CD8-positive, alpha-beta memory T cell (primary cell): ENCODE measurements at regions not wholly inside any gene's neighbourhood (a gene's known extent, or its start where the extent isn't known, plus 50 kb on each side); places are given as distances from the start of the nearest gene placed in this dataset.

Experiments used
- CTCF ChIA-PET: fragments of 350-600 bp; sonication (Branson Sonifier 250); formaldehyde crosslinking; loops from one replicate; lab custom pipeline; 2021; ENCODE audit warnings: antibody characterized with exemption; lab: Charles Lee
- POLR2A ChIA-PET: fragments of 350-600 bp; sonication (Branson Sonifier 250); formaldehyde crosslinking; loops from one replicate; lab custom pipeline; 2021; ENCODE audit warnings: antibody characterized with exemption; lab: Charles Lee
- DNase-seq, 5 donors: peaks; one replicate each; pipeline versions ENCODE4 v3.0.0 to v3.0.0-alpha.2; 2020 to 2022; ENCODE audit warnings: mixed read lengths in 1 of 5
- H3K27ac ChIP-seq: one replicate; pipeline ENCODE4 v1.7.0; 2013; ENCODE audit warnings: low read depth, mild to moderate bottlenecking, low read length, moderate library complexity
- H3K27me3 ChIP-seq: 2 replicates; pipeline ENCODE4 v1.7.0; 2013; ENCODE audit warnings: low read length, mild to moderate bottlenecking; ENCODE audit not compliant: insufficient read depth, poor library complexity, severe bottlenecking
- H3K36me3 ChIP-seq: 2 replicates; pipeline ENCODE4 v1.7.0; 2013; ENCODE audit warnings: mild to moderate bottlenecking, low read length, moderate library complexity; ENCODE audit not compliant: insufficient read depth
- H3K4me1 ChIP-seq: 2 replicates; pipeline ENCODE4 v1.7.0; 2013; ENCODE audit warnings: mild to moderate bottlenecking, low read length, moderate library complexity; ENCODE audit not compliant: insufficient read depth
- H3K4me3 ChIP-seq: 2 replicates; pipeline ENCODE4 v1.7.0; 2013; ENCODE audit warnings: mild to moderate bottlenecking, low read length
- H3K9me3 ChIP-seq: 2 replicates; pipeline ENCODE4 v1.7.0; 2013; ENCODE audit warnings: mild to moderate bottlenecking, low read length
- H3K27ac Mint-ChIP-seq, 8 donors: one replicate each; pipeline ENCODE4 v1.8.0; 2020 to 2021; ENCODE audit warnings: mixed read lengths in 8 of 8, mild to moderate bottlenecking in 6 of 8, inconsistent platforms in 3 of 8, moderate library complexity in 3 of 8
- H3K27me3 Mint-ChIP-seq, 2 donors: one replicate each; pipeline ENCODE4 v1.8.0; 2020 to 2021; ENCODE audit warnings: mixed read lengths in 2 of 2, mild to moderate bottlenecking in 1 of 2, moderate library complexity in 1 of 2
- H3K36me3 Mint-ChIP-seq, 3 donors: one replicate each; pipeline ENCODE4 v1.8.0; 2020 to 2021; ENCODE audit warnings: mixed read lengths in 3 of 3, inconsistent platforms in 1 of 3, mild to moderate bottlenecking in 1 of 3
- H3K4me1 Mint-ChIP-seq, 3 donors: one replicate each; pipeline ENCODE4 v1.8.0; 2020 to 2021; ENCODE audit warnings: mixed read lengths in 3 of 3, inconsistent platforms in 1 of 3, mild to moderate bottlenecking in 1 of 3
- H3K4me3 Mint-ChIP-seq, 7 donors: one replicate each; pipeline ENCODE4 v1.8.0; 2020 to 2021; ENCODE audit warnings: mixed read lengths in 7 of 7, mild to moderate bottlenecking in 6 of 7, moderate library complexity in 4 of 7, inconsistent platforms in 2 of 7
- H3K9me3 Mint-ChIP-seq, 5 donors: one replicate each; pipeline ENCODE4 v1.8.0; 2020 to 2022; ENCODE audit warnings: mixed read lengths in 5 of 5, mild to moderate bottlenecking in 3 of 5, moderate library complexity in 2 of 5, inconsistent platforms in 1 of 5

DNA sequence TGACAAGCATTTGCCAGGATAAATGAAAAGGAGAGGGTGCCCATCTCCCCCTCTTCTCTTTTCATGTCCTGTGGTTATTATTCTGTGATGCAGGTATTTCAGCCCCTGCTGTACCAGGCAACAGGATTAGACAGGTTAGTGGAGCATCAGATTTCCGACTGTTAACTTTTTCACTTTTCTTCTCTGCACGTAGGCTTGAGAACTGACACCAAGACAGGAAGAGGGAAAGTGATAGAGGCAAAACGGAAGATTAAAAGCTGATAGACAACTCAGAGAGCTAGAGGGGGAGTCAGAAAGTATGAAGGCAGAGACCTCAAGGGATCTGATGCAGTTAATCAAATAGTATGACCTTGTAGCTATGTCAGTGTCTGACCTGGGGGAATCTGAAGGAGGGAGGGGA is 132.8 kb downstream of the SOX9 start:
- Histone ChIP-seq H3K4me3 (no peak overlapping the region), H3K36me3 (no peaks in the 10 kb centered on the region), H3K27ac (no peak overlapping the region), H3K27me3 (no peaks in the 10 kb centered on the region), H3K9me3 (no peaks in the 10 kb centered on the region), H3K4me1 (no peaks in the 10 kb centered on the region)
- no peak for DNase-seq
- Mint-ChIP-seq H3K9me3 (peaks cover 0 to 13% (median 2%) of the 10 kb centered on the region in 5 donors), H3K27ac (no peak overlapping the region), H3K36me3 (no peaks in the 10 kb centered on the region), H3K4me1 (no peaks in the 10 kb centered on the region), H3K27me3 (peaks cover 0 to 4% of the 10 kb centered on the region in 2 donors), H3K4me3 (no peak overlapping the region)
- ChIA-PET POLR2A (no interaction called here), CTCF (no interaction called here)

DNA sequence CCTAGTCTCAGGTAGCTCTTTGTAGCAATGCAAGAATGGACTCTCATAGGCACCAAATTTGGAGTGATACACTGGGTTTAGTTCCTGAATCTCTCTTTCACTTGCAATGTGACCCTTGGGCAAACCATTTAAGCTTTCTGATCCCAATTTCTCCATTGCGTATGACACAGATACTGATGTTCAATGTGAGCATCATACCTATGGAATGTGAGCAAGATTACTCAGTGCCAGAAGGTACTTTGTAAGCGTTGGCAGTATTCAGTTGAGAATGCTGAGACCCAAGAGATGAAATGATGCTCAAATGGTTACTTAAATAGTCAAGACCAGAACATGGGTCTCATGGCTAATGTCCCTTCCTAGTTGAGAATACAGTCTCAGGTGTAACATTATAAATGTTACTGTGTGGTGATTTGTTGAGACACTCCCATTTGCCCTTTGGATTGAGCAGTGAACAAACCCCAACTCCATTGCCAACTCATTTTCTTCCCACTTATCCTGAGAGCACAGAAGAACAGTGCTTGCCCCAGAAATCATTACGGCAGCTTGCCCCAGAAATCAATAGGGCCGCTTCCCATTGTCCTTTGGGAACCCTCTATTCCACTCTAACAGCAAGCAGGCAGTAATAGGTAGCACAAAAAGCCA is 134.1 kb downstream of the SOX9 start:
- Mint-ChIP-seq H3K4me1 (no peaks in the 10 kb centered on the region), H3K4me3 (no peak overlapping the region), H3K27me3 (peaks cover 0 to 4% of the 10 kb centered on the region in 2 donors), H3K36me3 (no peaks in the 10 kb centered on the region), H3K27ac (no peak overlapping the region), H3K9me3 (peaks cover 0 to 11% (median 4%) of the 10 kb centered on the region in 5 donors)
- no peak overlapping the region for H3K27ac ChIP-seq
- H3K27me3 ChIP-seq: no peaks in the 10 kb centered on the region
- H3K4me1 ChIP-seq: no peaks in the 10 kb centered on the region
- POLR2A ChIA-PET: no interaction called here
- no peak for DNase-seq
- no peaks in the 10 kb centered on the region for H3K36me3 ChIP-seq
- H3K4me3 ChIP-seq: no peak overlapping the region
- no peaks in the 10 kb centered on the region for H3K9me3 ChIP-seq
- CTCF ChIA-PET: no interaction called here

GRCh38 chr17:72255481-72255880 is 134.7 kb downstream of the SOX9 start:
- peaks cover 0 to 4% of the 10 kb centered on the region in 2 donors for H3K27me3 Mint-ChIP-seq
- no peaks in the 10 kb centered on the region for H3K9me3 ChIP-seq

DNA sequence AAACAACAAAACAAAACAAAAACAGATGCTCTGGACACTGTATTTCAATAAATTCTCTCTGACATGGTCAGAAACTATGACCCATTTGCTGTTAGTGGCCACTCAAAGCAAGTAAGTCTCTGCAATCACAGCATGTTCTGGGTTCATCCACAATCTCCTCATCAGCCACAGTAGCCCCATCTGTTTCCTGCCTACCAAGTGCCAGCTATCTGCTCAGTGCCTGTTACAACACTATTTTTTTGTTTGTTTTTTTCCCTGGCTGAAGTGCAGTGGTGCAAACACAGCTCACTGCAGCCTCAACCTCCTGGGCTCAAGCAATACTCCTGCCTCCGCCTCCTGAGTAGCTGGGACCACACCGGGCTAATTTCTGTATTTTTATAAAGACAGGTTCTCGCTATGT is 137.9 kb downstream of the SOX9 start:
- POLR2A ChIA-PET: no interaction called here

More at GRCh38 chr17:72255481-72255880, 134.7 kb downstream of the SOX9 start:
- ChIA-PET CTCF (no interaction called here), POLR2A (no interaction called here)
- Mint-ChIP-seq H3K4me3 (no peak overlapping the region), H3K27ac (no peak overlapping the region), H3K9me3 (peaks cover 0 to 11% (median 4%) of the 10 kb centered on the region in 5 donors), H3K4me1 (no peaks in the 10 kb centered on the region), H3K36me3 (no peaks in the 10 kb centered on the region)
- no peak overlapping the region for H3K4me3 ChIP-seq
- no peaks in the 10 kb centered on the region for H3K4me1 ChIP-seq
- no peaks in the 10 kb centered on the region for H3K36me3 ChIP-seq
- H3K27me3 ChIP-seq: no peaks in the 10 kb centered on the region
- DNase-seq: no peak
- no peak overlapping the region for H3K27ac ChIP-seq

DNA sequence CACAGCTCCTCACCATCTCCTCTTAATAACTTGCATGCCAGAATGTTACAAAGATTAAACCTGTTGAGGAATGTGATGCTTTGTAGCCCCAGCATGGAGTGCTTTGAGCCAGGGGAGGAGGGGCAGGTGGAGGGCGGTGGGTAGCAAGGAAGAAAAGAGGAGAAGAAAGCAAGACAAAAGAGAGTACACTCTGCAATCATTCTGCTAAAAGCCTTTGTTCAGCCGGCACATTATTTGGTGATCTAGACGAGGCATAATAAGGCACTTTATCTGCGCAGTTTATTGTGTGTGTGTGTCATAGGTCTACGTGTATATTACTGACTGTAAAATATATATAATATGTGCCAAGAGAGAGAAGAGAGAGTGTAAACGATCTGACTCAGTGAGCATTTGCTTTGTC is 139.1 kb downstream of the SOX9 start:
- no peak for DNase-seq
- Mint-ChIP-seq H3K4me3 (no peak overlapping the region), H3K27ac (no peak overlapping the region), H3K4me1 (no peaks in the 10 kb centered on the region), H3K27me3 (no peaks in the 10 kb centered on the region), H3K36me3 (no peaks in the 10 kb centered on the region), H3K9me3 (peaks cover 0 to 6% (median 0%) of the 10 kb centered on the region in 5 donors)
- CTCF ChIA-PET: no interaction called here
- no peaks in the 10 kb centered on the region for H3K36me3 ChIP-seq
- H3K27ac ChIP-seq: no peak overlapping the region
- H3K9me3 ChIP-seq: no peaks in the 10 kb centered on the region
- H3K27me3 ChIP-seq: no peaks in the 10 kb centered on the region
- POLR2A ChIA-PET: no interaction called here
- H3K4me1 ChIP-seq: no peaks in the 10 kb centered on the region
- no peak overlapping the region for H3K4me3 ChIP-seq

More for the DNA sequence above, 137.9 kb downstream of the SOX9 start:
- H3K4me1 Mint-ChIP-seq: no peaks in the 10 kb centered on the region
- no peak overlapping the region for H3K4me3 Mint-ChIP-seq
- peaks cover 0 to under 1% of the 10 kb centered on the region in 2 donors for H3K27me3 Mint-ChIP-seq
- no peak overlapping the region for H3K4me3 ChIP-seq
- no peaks in the 10 kb centered on the region for H3K4me1 ChIP-seq
- CTCF ChIA-PET: no interaction called here
- no peak for DNase-seq
- no peaks in the 10 kb centered on the region for H3K36me3 Mint-ChIP-seq
- no peaks in the 10 kb centered on the region for H3K27me3 ChIP-seq
- H3K36me3 ChIP-seq: no peaks in the 10 kb centered on the region
- H3K9me3 Mint-ChIP-seq: peaks cover 0 to 7% (median 2%) of the 10 kb centered on the region in 5 donors
- H3K27ac ChIP-seq: no peak overlapping the region
- H3K9me3 ChIP-seq: no peaks in the 10 kb centered on the region
- H3K27ac Mint-ChIP-seq: peak overlapping the region in 1 of 8 donors; percentile 14

DNA sequence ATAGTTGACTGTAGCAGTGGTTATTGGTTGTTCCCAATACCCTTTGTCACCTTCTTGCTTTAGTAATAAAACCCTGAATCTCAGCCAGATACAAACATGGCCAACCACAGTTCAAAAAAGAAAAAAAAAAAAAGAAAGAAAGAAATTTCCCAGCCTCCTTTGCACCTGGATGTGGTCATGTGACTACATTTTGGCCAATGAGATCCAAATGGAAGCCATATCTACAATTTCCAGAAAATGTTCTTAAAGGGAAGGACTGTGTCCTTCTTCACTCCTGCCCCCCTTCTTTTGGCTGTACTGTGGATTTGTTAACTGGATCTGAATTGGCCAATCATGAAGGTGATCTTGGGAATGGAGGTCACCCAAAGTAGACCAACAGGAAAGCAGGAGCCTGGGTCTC is 141.9 kb downstream of the SOX9 start:
- Mint-ChIP-seq H3K36me3 (no peaks in the 10 kb centered on the region), H3K9me3 (peaks cover 0 to 10% (median 0%) of the 10 kb centered on the region in 5 donors), H3K27ac (no peak overlapping the region), H3K4me1 (no peaks in the 10 kb centered on the region), H3K27me3 (peaks cover 0 to 3% of the 10 kb centered on the region in 2 donors), H3K4me3 (no peak overlapping the region)
- Histone ChIP-seq H3K9me3 (no peaks in the 10 kb centered on the region), H3K36me3 (no peaks in the 10 kb centered on the region), H3K27ac (no peak overlapping the region), H3K27me3 (no peaks in the 10 kb centered on the region), H3K4me3 (no peak overlapping the region), H3K4me1 (no peaks in the 10 kb centered on the region)
- ChIA-PET CTCF (no interaction called here), POLR2A (no interaction called here)
- no peak for DNase-seq

GRCh38 chr17:72264682-72265405 is 144.0 kb downstream of the SOX9 start:
- Histone ChIP-seq H3K9me3 (no peaks in the 10 kb centered on the region), H3K4me1 (no peaks in the 10 kb centered on the region), H3K27ac (no peak overlapping the region), H3K36me3 (no peaks in the 10 kb centered on the region), H3K27me3 (no peaks in the 10 kb centered on the region), H3K4me3 (no peak overlapping the region)
- Mint-ChIP-seq H3K36me3 (no peaks in the 10 kb centered on the region), H3K27me3 (peaks cover 0 to 3% of the 10 kb centered on the region in 2 donors), H3K4me1 (no peaks in the 10 kb centered on the region), H3K9me3 (peaks cover 0 to 7% (median 3%) of the 10 kb centered on the region in 5 donors), H3K4me3 (no peak overlapping the region), H3K27ac (no peak overlapping the region)
- ChIA-PET POLR2A (no interaction called here), CTCF (no interaction called here)
- no peak for DNase-seq

- Histone ChIP-seq H3K27me3 (no peaks in the 10 kb centered on the region), H3K36me3 (no peaks in the 10 kb centered on the region), H3K27ac (no peak overlapping the region), H3K9me3 (no peaks in the 10 kb centered on the region), H3K4me1 (no peaks in the 10 kb centered on the region), H3K4me3 (no peak overlapping the region)
- no peak overlapping the region for H3K4me3 Mint-ChIP-seq
- DNase-seq: no peak
- H3K4me1 Mint-ChIP-seq: no peaks in the 10 kb centered on the region
- ChIA-PET CTCF (no interaction called here), POLR2A (no interaction called here)
- peaks cover 0 to 5% of the 10 kb centered on the region in 2 donors for H3K27me3 Mint-ChIP-seq
- no peaks in the 10 kb centered on the region for H3K36me3 Mint-ChIP-seq
- peaks cover 0 to 6% (median 3%) of the 10 kb centered on the region in 5 donors for H3K9me3 Mint-ChIP-seq
- H3K27ac Mint-ChIP-seq: no peak overlapping the region
Measured at GRCh38 chr17:72266112-72266775, 145.4 kb downstream of the SOX9 start.
